K562 (cell line): ENCODE measurements at regions not wholly inside any gene's neighbourhood (a gene's known extent, or its start where the extent isn't known, plus 50 kb on each side); places are given as distances from the start of the nearest gene placed in this dataset.

Source experiments
- ATAC-seq: fragments of 200-7000 bp; cut with Tn5 transposase; 3 replicates; pipeline ENCODE4 v1.9.1; 2020; ENCODE audit warnings: moderate library complexity
- BruUV-seq: library from RNA; stranded (reverse); fragments of 400-500 nt; replicated peaks from 2 replicates; lab custom pipeline; 2021; lab: Mats Ljungman, UMichigan
- CTCF ChIA-PET: fragments of 300-600 bp; formaldehyde crosslinking; extraction: SDS; loops from one replicate; lab custom pipeline; 2021; ENCODE audit warnings: low intra/inter-chr PET ratio; lab: Yijun Ruan, JAX
- POLR2A ChIA-PET: fragments of 300-600, 350-650 bp; sonication (Branson Sonifier 250); formaldehyde crosslinking; extraction: SDS; loops from one replicate; lab custom pipeline; 2021; ENCODE audit warnings: antibody characterized with exemption, inconsistent platforms; lab: Yijun Ruan, JAX
- DNase-seq, 4 experiments: peaks; one replicate each; pipeline versions ENCODE4 v3.0.0 to v3.0.0-alpha.2; 2011 to 2018; ENCODE audit warnings: low spot score in 3 of 4, mixed read lengths in 3 of 4; ENCODE audit errors: extremely low read depth in 1 of 4
- FAIRE-seq: peaks from 2 replicates; lab custom pipeline; 2011; peaks lifted over from hg19 to GRCh38; lab: Jason Lieb, UNC
- H2AFZ ChIP-seq: 2 replicates; pipeline ENCODE4 v1.6.0; 2011; ENCODE audit warnings: low read depth, low read length, control low read depth, inconsistent platforms
- H3K27ac ChIP-seq: fragments of 200-600 bp; 3 replicates; pipeline ENCODE4 v1.8.0; 2011; ENCODE audit warnings: low read depth, mild to moderate bottlenecking, control low read depth, inconsistent platforms, low read length, moderate library complexity, mixed read lengths; ENCODE audit errors: extremely low read depth
- H3K27me3 ChIP-seq, 2 experiments: fragments of 300-600 bp in 1 of 2; 2 replicates in 1 of 2; 3 replicates in 1 of 2; pipeline versions ENCODE4 v1.6.0 to v1.8.0; 2011; ENCODE audit warnings: inconsistent platforms in 2 of 2, low read length in 2 of 2, mild to moderate bottlenecking in 1 of 2, mixed read lengths in 1 of 2, moderate library complexity in 1 of 2; ENCODE audit not compliant: control insufficient read depth in 2 of 2, insufficient read depth in 2 of 2
- H3K36me3 ChIP-seq: fragments of 300-600 bp; 3 replicates; pipeline ENCODE4 v1.8.0; 2011; ENCODE audit warnings: mild to moderate bottlenecking, low read length, inconsistent platforms; ENCODE audit not compliant: control insufficient read depth, insufficient read depth
- H3K4me1 ChIP-seq, 2 experiments: fragments of 200-600 bp in 1 of 2; replicated peaks in 1 of 2; 2 replicates in 1 of 2; 3 replicates in 1 of 2; pipeline versions ENCODE4 v1.5.1 to v1.8.0; 2011; ENCODE audit warnings: inconsistent platforms in 2 of 2, low read length in 2 of 2, mild to moderate bottlenecking in 1 of 2, mixed read lengths in 1 of 2, moderate library complexity in 1 of 2; ENCODE audit not compliant: control insufficient read depth in 2 of 2, insufficient read depth in 2 of 2
- H3K4me2 ChIP-seq: 2 replicates; pipeline ENCODE4 v1.6.1; 2011; ENCODE audit warnings: low read length, control low read depth, inconsistent platforms, mixed read lengths; ENCODE audit not compliant: insufficient read depth
- H3K4me3 ChIP-seq: fragments of 200-600 bp; sonication (generic), shearing (Covaris generic); 2 replicates; pipeline ENCODE4 v1.5.1; 2016; ENCODE audit warnings: control low read depth, inconsistent platforms
- H3K79me2 ChIP-seq: fragments of 200-600 bp; 3 replicates; pipeline ENCODE4 v1.8.0; 2011; ENCODE audit warnings: low read length, inconsistent platforms; ENCODE audit not compliant: control insufficient read depth, insufficient read depth
- H3K9ac ChIP-seq, 2 experiments: 2 replicates each; pipeline versions ENCODE4 v1.6.0 to v1.6.1; 2011; ENCODE audit warnings: low read depth in 2 of 2, low read length in 2 of 2, control low read depth in 1 of 2, inconsistent platforms in 1 of 2, mild to moderate bottlenecking in 1 of 2, mixed read lengths in 1 of 2; ENCODE audit not compliant: insufficient read depth in 1 of 2
- H3K9me1 ChIP-seq: one replicate; pipeline ENCODE4 v1.6.0; 2011; ENCODE audit warnings: inconsistent platforms, mild to moderate bottlenecking, low read length, moderate library complexity; ENCODE audit not compliant: control insufficient read depth, insufficient read depth
- H3K9me3 ChIP-seq: replicated peaks from 2 replicates; pipeline ENCODE4 v1.5.1; 2011; ENCODE audit warnings: low read depth, low read length, inconsistent platforms; ENCODE audit not compliant: control insufficient read depth, insufficient read depth
- H4K20me1 ChIP-seq: replicated peaks from 2 replicates; pipeline ENCODE4 v1.6.1; 2011; ENCODE audit warnings: low read length, inconsistent platforms, mixed read lengths; ENCODE audit not compliant: control insufficient read depth, insufficient read depth
- ARID4B ChIP-seq: sonication (generic); formaldehyde crosslinking; IDR thresholded peaks from 2 replicates; pipeline ENCODE4 v1.8.0; 2022; ENCODE audit warnings: mild to moderate bottlenecking, missing genetic modification reagents
- E4F1 ChIP-seq: fragments of 250-450 bp; sonication (Bioruptor Pico); IDR thresholded peaks from 2 replicates; pipeline ENCODE4 v1.5.0; 2021; ENCODE audit warnings: mild to moderate bottlenecking, borderline replicate concordance
- FOXK1 ChIP-seq: sonication (generic); formaldehyde crosslinking; IDR thresholded peaks from 2 replicates; pipeline ENCODE4 v1.8.0; 2022; ENCODE audit warnings: missing genetic modification reagents, mild to moderate bottlenecking, borderline replicate concordance
- FOXP4 ChIP-seq: sonication (generic); formaldehyde crosslinking; IDR thresholded peaks from 2 replicates; pipeline ENCODE4 v1.8.0; 2022; ENCODE audit warnings: mild to moderate bottlenecking, missing genetic modification reagents, borderline replicate concordance
- MXI1 ChIP-seq: IDR thresholded peaks from 2 replicates; pipeline ENCODE4 v1.6.1; 2011; ENCODE audit warnings: low read depth, mild to moderate bottlenecking, improper control_type of control experiment, low read length
- PYGO2 ChIP-seq: fragments of 450-650 bp; IDR thresholded peaks from 2 replicates; pipeline ENCODE4 v1.6.1; 2016; ENCODE audit warnings: mild to moderate bottlenecking, missing genetic modification characterization, moderate library complexity, missing compliant biosample characterization
- ZNF134 ChIP-seq: fragments of 250-450 bp; sonication (Bioruptor Pico); conservative IDR thresholded peaks from 2 replicates; pipeline ENCODE4 v1.4.0; 2020
- WGBS: fragments of 100-300 bp; shearing (Covaris generic); methylation state at CpG from one replicate; pipeline ENCODE4 v1.1.6; 2016; ENCODE audit warnings: low coverage, mixed read lengths; ENCODE audit not compliant: insufficient coverage; ENCODE audit errors: missing lambda C conversion rate; 5-methylcytosine and 5-hydroxymethylcytosine counted together
- in situ Hi-C: fragments of 300-500 bp; cut with MboI; formaldehyde crosslinking; loops from 4 replicates; pipeline ENCODE4 v1.15.0; 2018; ENCODE audit warnings: inconsistent platforms, mixed read lengths
- intact Hi-C: fragments of 100-400 bp; cut with micrococcal nuclease; formaldehyde crosslinking; loops from 2 replicates; pipeline ENCODE4 v1.14.2; 2022
- TF ChIP-seq, protein P1 (sequence below), 2 experiments: fragments of 450-650 bp; conservative IDR thresholded peaks; 2 replicates each; pipeline ENCODE4 v1.6.1; 2017; ENCODE audit warnings: mild to moderate bottlenecking in 2 of 2, moderate library complexity in 2 of 2
- TF ChIP-seq, protein P2 (sequence below): fragments of 250-450 bp; sonication (Bioruptor Pico); IDR thresholded peaks from 2 replicates; pipeline ENCODE4 v1.8.0; 2021; ENCODE audit warnings: borderline replicate concordance, mild to moderate bottlenecking, moderate library complexity; ENCODE audit not compliant: poor library complexity, severe bottlenecking

DNA sequence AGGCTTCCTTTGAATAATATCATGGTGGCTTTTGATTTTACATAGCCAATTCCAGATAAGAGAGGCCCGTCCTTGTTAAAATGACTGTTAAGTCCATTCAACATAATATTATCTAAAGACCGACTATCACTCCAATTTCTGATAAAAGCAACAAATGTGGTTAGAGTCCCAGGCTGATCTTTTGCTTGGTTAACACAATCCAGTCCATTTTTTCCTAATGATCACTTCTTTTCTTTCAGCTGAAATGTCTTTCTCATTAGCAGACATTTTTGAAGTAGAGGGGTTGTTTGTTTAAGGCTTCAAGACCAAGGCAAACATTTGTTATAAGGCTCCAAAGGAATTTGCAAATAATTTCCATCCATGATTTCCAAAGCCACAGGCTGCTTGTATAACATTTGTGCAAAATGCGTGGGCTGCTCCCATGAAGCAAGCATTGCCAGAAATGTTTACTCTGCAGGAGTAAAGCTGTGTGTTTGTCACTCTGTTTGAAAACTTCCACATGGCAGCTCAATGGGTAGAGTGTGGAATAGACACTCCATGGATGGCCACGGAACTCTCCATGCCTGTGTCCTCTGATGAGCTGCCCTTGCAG lies 111.5 kb downstream of the PSMG1 start:
- H3K4me2 ChIP-seq = no peak overlapping the region
- ATAC-seq (no peak), FAIRE-seq (no peak), DNase-seq (no peak)
- H2AFZ ChIP-seq = no peak overlapping the region
- H3K9me3 ChIP-seq = no peaks in the 10 kb centered on the region
- H3K36me3 ChIP-seq = no peaks in the 10 kb centered on the region
- no peak overlapping the region for H3K4me3 ChIP-seq
- no peaks in the 10 kb centered on the region for H3K79me2 ChIP-seq
- BruUV-seq = no TSS peak
- ChIA-PET CTCF (no interaction called here), POLR2A (no interaction called here)
- no peak overlapping the region for H3K27ac ChIP-seq
- peaks cover 4 to 14% of the 10 kb centered on the region in 2 experiments; a peak in 2 of 5 replicates for H3K27me3 ChIP-seq
- H3K9ac ChIP-seq = no peak overlapping the region
- intact Hi-C loops = no loop called here
- in situ Hi-C loops = no loop called here
- H4K20me1 ChIP-seq = no peaks in the 10 kb centered on the region
- no peaks in the 10 kb centered on the region for H3K9me1 ChIP-seq
- WGBS = 0% methylated on average over 4 of the region's 4 CpGs
- no peaks in the 10 kb centered on the region for H3K4me1 ChIP-seq
- TF ChIP-seq FOXP4 (no peak), MXI1 (no peak), ARID4B (no peak), PYGO2 (no peak), FOXK1 (no peak), ZNF134 (CRISPR knock-in tag) (no peak), E4F1 (CRISPR knock-in tag) (no peak)
- TF ChIP-seq, protein P1, sequence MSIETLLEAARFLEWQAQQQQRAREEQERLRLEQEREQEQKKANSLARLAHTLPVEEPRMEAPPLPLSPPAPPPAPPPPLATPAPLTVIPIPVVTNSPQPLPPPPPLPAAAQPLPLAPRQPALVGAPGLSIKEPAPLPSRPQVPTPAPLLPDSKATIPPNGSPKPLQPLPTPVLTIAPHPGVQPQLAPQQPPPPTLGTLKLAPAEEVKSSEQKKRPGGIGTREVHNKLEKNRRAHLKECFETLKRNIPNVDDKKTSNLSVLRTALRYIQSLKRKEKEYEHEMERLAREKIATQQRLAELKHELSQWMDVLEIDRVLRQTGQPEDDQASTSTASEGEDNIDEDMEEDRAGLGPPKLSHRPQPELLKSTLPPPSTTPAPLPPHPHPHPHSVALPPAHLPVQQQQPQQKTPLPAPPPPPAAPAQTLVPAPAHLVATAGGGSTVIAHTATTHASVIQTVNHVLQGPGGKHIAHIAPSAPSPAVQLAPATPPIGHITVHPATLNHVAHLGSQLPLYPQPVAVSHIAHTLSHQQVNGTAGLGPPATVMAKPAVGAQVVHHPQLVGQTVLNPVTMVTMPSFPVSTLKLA (conservative IDR thresholded peaks at IDR 0.05) = no peak
- TF ChIP-seq, protein P2, sequence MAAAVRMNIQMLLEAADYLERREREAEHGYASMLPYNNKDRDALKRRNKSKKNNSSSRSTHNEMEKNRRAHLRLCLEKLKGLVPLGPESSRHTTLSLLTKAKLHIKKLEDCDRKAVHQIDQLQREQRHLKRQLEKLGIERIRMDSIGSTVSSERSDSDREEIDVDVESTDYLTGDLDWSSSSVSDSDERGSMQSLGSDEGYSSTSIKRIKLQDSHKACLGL (CRISPR knock-in tag) = no peak
